ENCODE measurements at regions not wholly inside any gene's neighbourhood (a gene's known extent, or its start where the extent isn't known, plus 50 kb on each side); places are given as distances from the start of the nearest gene placed in this dataset.

DNA sequence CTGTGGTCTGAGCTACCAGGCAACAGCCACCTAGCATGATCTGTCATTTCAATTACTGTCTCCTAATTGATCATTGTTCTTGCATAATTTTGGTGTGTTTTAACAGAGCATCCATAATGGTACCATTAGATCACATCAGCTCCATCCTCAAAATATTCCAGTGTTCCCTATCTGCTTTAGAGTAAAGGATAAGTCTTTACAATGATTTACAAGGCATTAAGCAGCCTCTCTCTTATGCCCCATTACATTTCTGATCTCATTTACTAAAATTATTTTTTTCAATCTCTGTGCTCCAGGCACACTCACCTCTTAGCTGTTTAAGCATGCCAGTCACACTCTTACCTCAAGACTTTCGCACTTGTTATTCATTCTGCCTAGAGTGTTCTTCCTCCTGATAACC lies 389.9 kb upstream of the PTPRD start:
- H3K9me2 ChIP-seq (replicated peaks; ENCODE audit: low read length), result no peaks in the 10 kb centered on the region
- no peaks in the 10 kb centered on the region for H3K9me3 ChIP-seq (ENCODE audit: low read length)
- H4K20me1 ChIP-seq (ENCODE audit: low read length), result no peaks in the 10 kb centered on the region
- H3K4me2 ChIP-seq (ENCODE audit: low read length), result no peak overlapping the region
- POLR2A ChIA-PET (ENCODE audit: unreplicated experiment), result no interaction called here
- H3K27me3 ChIP-seq (ENCODE audit: low read length), result no peaks in the 10 kb centered on the region
- H3F3A ChIP-seq (ENCODE audit: low read length, unreplicated experiment), result no peaks in the 10 kb centered on the region
- CTCF ChIA-PET, result no interaction called here
- no TSS peak for BruUV-seq (replicated peaks)
- TF ChIP-seq EZH2 (IDR thresholded peaks at IDR 0.05; ENCODE audit: low read length, unreplicated experiment), result no peak
- TF ChIP-seq, protein P1, sequence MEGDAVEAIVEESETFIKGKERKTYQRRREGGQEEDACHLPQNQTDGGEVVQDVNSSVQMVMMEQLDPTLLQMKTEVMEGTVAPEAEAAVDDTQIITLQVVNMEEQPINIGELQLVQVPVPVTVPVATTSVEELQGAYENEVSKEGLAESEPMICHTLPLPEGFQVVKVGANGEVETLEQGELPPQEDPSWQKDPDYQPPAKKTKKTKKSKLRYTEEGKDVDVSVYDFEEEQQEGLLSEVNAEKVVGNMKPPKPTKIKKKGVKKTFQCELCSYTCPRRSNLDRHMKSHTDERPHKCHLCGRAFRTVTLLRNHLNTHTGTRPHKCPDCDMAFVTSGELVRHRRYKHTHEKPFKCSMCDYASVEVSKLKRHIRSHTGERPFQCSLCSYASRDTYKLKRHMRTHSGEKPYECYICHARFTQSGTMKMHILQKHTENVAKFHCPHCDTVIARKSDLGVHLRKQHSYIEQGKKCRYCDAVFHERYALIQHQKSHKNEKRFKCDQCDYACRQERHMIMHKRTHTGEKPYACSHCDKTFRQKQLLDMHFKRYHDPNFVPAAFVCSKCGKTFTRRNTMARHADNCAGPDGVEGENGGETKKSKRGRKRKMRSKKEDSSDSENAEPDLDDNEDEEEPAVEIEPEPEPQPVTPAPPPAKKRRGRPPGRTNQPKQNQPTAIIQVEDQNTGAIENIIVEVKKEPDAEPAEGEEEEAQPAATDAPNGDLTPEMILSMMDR (conservative IDR thresholded peaks at IDR 0.05; ENCODE audit: low read depth, low read length), result no peak
- TF ChIP-seq EZH2phosphoT487 (IDR thresholded peaks at IDR 0.05; ENCODE audit: borderline replicate concordance, low read length), result no peak
- H3K36me3 ChIP-seq (ENCODE audit: low read depth, low read length), result no peaks in the 10 kb centered on the region
- no peaks in the 10 kb centered on the region for H3K4me1 ChIP-seq (ENCODE audit: insufficient read depth, low read length)
- no peaks in the 10 kb centered on the region for H3K79me2 ChIP-seq (ENCODE audit: low read length)
- no peak for DNase-seq
- intact Hi-C loops (cut with micrococcal nuclease), result no loop called here
- no peak for ATAC-seq
- H3K27ac ChIP-seq (ENCODE audit: low read length), result no peak overlapping the region
- H3K4me3 ChIP-seq (ENCODE audit: low read length), result no peak overlapping the region
- no peak overlapping the region for H3K9ac ChIP-seq (ENCODE audit: low read length)
- H2AFZ ChIP-seq (ENCODE audit: low read length), result no peak overlapping the region

DNA sequence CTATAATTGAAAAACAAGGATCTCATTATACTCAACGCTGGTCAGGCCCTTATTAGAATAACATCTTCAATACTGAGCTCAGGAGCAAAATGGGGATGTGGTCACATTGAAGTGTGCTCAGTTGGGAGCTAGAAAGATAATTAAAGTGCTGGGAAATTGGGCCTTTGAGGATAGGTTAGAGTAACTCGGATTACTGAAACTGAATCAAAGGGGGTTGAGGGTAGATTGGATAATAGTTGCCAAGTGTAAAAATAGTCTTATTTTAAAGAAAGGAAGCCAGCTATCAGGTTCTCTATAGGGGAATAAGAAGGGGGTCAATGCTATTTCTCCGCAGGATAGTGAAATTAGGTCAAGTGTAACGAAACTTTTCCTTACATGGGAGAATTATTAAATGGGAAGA lies 391.0 kb upstream of the PTPRD start:
- POLR2A ChIA-PET (ENCODE audit: unreplicated experiment), result no interaction called here
- BruUV-seq (replicated peaks), result no TSS peak
- intact Hi-C loops (cut with micrococcal nuclease), result no loop called here
- TF ChIP-seq, protein P1 (conservative IDR thresholded peaks at IDR 0.05; ENCODE audit: low read depth, low read length), result no peak
- TF ChIP-seq EZH2 (IDR thresholded peaks at IDR 0.05; ENCODE audit: low read length, unreplicated experiment) (no peak), EZH2phosphoT487 (IDR thresholded peaks at IDR 0.05; ENCODE audit: borderline replicate concordance, low read length) (no peak)
- Histone ChIP-seq H3K9ac (ENCODE audit: low read length) (no peak overlapping the region), H3K9me2 (replicated peaks; ENCODE audit: low read length) (no peaks in the 10 kb centered on the region), H3F3A (ENCODE audit: low read length, unreplicated experiment) (no peaks in the 10 kb centered on the region), H3K4me3 (ENCODE audit: low read length) (no peak overlapping the region), H2AFZ (ENCODE audit: low read length) (no peak overlapping the region), H3K4me2 (ENCODE audit: low read length) (no peak overlapping the region), H3K27me3 (ENCODE audit: low read length) (no peaks in the 10 kb centered on the region), H3K36me3 (ENCODE audit: low read depth, low read length) (no peaks in the 10 kb centered on the region), H3K9me3 (ENCODE audit: low read length) (no peaks in the 10 kb centered on the region), H3K4me1 (ENCODE audit: insufficient read depth, low read length) (no peaks in the 10 kb centered on the region), H4K20me1 (ENCODE audit: low read length) (no peaks in the 10 kb centered on the region), H3K27ac (ENCODE audit: low read length) (no peak overlapping the region), H3K79me2 (ENCODE audit: low read length) (no peaks in the 10 kb centered on the region)
- no peak for DNase-seq
- CTCF ChIA-PET, result no interaction called here
- ATAC-seq, result no peak

DNA sequence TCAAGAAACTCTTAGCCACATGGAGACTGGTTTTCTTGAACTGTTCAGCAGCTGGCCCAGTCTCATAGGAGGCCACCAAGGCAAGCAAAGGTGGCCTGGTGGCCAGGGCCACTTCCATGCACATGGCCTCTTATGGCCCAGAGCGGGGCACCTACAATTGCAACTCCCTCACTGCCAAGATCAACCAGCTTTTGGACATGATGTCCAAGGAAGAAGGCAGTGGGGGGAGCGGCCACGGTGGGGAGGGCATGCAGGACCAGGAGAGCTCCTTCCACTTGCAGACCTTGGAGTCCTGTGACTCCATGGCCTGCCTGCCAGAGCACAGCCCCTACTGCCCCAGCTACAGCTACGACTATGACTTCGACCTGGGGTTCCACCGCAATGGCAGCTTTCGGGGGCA lies 398.9 kb upstream of the PTPRD start:
- Histone ChIP-seq H3K36me3 (ENCODE audit: low read depth, low read length) (no peaks in the 10 kb centered on the region), H3K27me3 (ENCODE audit: low read length) (no peaks in the 10 kb centered on the region), H4K20me1 (ENCODE audit: low read length) (no peaks in the 10 kb centered on the region), H3K9me3 (ENCODE audit: low read length) (no peaks in the 10 kb centered on the region), H3F3A (ENCODE audit: low read length, unreplicated experiment) (no peaks in the 10 kb centered on the region), H3K27ac (ENCODE audit: low read length) (no peak overlapping the region), H3K4me2 (ENCODE audit: low read length) (no peak overlapping the region), H3K4me1 (ENCODE audit: insufficient read depth, low read length) (no peaks in the 10 kb centered on the region), H3K9ac (ENCODE audit: low read length) (no peak overlapping the region), H3K9me2 (replicated peaks; ENCODE audit: low read length) (no peaks in the 10 kb centered on the region), H3K4me3 (ENCODE audit: low read length) (no peak overlapping the region), H3K79me2 (ENCODE audit: low read length) (no peaks in the 10 kb centered on the region), H2AFZ (ENCODE audit: low read length) (no peak overlapping the region)
- DNase-seq, result no peak
- ATAC-seq, result no peak
- ChIA-PET CTCF (no interaction called here), POLR2A (ENCODE audit: unreplicated experiment) (no interaction called here)
- TF ChIP-seq, protein P1 (conservative IDR thresholded peaks at IDR 0.05; ENCODE audit: low read depth, low read length), result no peak
- TF ChIP-seq EZH2 (IDR thresholded peaks at IDR 0.05; ENCODE audit: low read length, unreplicated experiment) (no peak), EZH2phosphoT487 (IDR thresholded peaks at IDR 0.05; ENCODE audit: borderline replicate concordance, low read length) (no peak)
- BruUV-seq (replicated peaks), result no TSS peak
- intact Hi-C loops (cut with micrococcal nuclease), result no loop called here
